ENCODE measurements at regions not wholly inside any gene's neighbourhood (a gene's known extent, or its start where the extent isn't known, plus 50 kb on each side); places are given as distances from the start of the nearest gene placed in this dataset.

DNA sequence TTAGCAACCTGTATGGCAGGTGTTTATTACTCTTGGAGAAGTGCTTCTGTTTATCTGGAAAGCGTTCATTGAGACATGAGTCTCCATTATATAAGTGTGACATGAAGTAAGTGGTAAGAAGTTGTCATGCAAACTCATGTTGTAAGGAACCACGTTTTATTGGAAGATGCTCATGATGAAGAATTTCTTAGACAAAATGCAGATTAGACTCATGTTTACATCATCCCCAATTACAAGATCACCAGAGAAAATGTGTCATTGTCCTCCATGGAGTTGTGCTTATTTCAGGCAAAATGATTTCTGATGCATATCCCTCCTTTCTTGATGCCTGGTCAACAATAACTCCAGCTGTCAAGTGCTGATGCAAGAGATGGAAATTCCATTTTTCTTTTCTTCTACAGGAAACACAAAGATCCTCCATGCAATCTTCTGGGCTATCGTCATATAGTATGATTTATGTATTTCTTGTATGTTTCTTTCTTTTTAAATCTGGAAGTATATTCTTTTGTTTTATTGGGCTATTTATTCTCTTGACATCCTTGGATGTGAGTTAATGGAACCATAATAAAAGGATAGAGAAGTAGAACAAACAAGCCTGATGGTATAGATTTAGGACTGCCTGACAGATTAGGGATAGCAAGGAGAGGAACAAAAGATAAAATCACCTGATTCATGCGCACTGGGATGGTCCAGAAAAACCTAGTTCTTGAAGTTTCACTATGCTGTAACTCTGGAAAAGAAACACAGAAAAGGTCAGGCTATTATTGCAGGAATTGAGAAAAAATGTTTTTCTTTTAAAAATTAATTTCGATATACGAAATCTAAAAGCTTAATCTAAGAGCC lies 50.7 kb upstream of the DIAPH3 start:
- no peaks in the 10 kb centered on the region for H3K36me3 ChIP-seq (replicated peaks; ENCODE audit: insufficient read depth, low read length)
- no peak overlapping the region for H3K9ac ChIP-seq (ENCODE audit: low read length)
- H4K20me1 ChIP-seq (ENCODE audit: insufficient read depth, low read length), result no peaks in the 10 kb centered on the region
- H3K4me2 ChIP-seq (ENCODE audit: low read depth, low read length), result no peak overlapping the region
- no peaks in the 10 kb centered on the region for H3K27me3 ChIP-seq (replicated peaks; ENCODE audit: insufficient read depth, low read length)
- no peaks in the 10 kb centered on the region for H3F3A ChIP-seq (ENCODE audit: insufficient read depth, low read length)
- H3K9me2 ChIP-seq (replicated peaks; ENCODE audit: insufficient read depth, low read length), result no peaks in the 10 kb centered on the region
- no peaks in the 10 kb centered on the region for H3K9me3 ChIP-seq (replicated peaks; ENCODE audit: insufficient read depth, low read length)
- TF ChIP-seq EZH2phosphoT487 (IDR thresholded peaks at IDR 0.05; ENCODE audit: low read length) (no peak), EZH2 (optimal IDR thresholded peaks at IDR 0.05; ENCODE audit: low read depth, low read length) (no peak), CTCF (IDR thresholded peaks at IDR 0.05; ENCODE audit: low read length) (no peak)
- no peak overlapping the region for H3K4me3 ChIP-seq (ENCODE audit: low read length)
- no peaks in the 10 kb centered on the region for H3K4me1 ChIP-seq (ENCODE audit: low read length)
- DNase-seq, result no peak
- no peaks in the 10 kb centered on the region for H3K79me2 ChIP-seq (ENCODE audit: low read length)
- H3K27ac ChIP-seq (ENCODE audit: low read length), result no peak overlapping the region
- no peak overlapping the region for H2AFZ ChIP-seq (ENCODE audit: low read length)

- Histone ChIP-seq H3K27me3 (replicated peaks; ENCODE audit: insufficient read depth, low read length) (no peaks in the 10 kb centered on the region), H2AFZ (ENCODE audit: low read length) (no peak overlapping the region), H3K9me3 (replicated peaks; ENCODE audit: insufficient read depth, low read length) (no peaks in the 10 kb centered on the region), H4K20me1 (ENCODE audit: insufficient read depth, low read length) (no peaks in the 10 kb centered on the region), H3K36me3 (replicated peaks; ENCODE audit: insufficient read depth, low read length) (no peaks in the 10 kb centered on the region), H3F3A (ENCODE audit: insufficient read depth, low read length) (no peaks in the 10 kb centered on the region), H3K9ac (ENCODE audit: low read length) (no peak overlapping the region), H3K4me1 (ENCODE audit: low read length) (no peaks in the 10 kb centered on the region), H3K9me2 (replicated peaks; ENCODE audit: insufficient read depth, low read length) (no peaks in the 10 kb centered on the region), H3K4me3 (ENCODE audit: low read length) (no peak overlapping the region), H3K27ac (ENCODE audit: low read length) (no peak overlapping the region), H3K4me2 (ENCODE audit: low read depth, low read length) (no peak overlapping the region), H3K79me2 (ENCODE audit: low read length) (no peaks in the 10 kb centered on the region)
- TF ChIP-seq EZH2 (optimal IDR thresholded peaks at IDR 0.05; ENCODE audit: low read depth, low read length), result no peak
- no peak for TF ChIP-seq EZH2phosphoT487 (IDR thresholded peaks at IDR 0.05; ENCODE audit: low read length)
- TF ChIP-seq CTCF (IDR thresholded peaks at IDR 0.05; ENCODE audit: low read length), result no peak
- DNase-seq, result no peak
Observed at GRCh38 chr13:60220072-60220471, 56.3 kb upstream of the DIAPH3 start.

GRCh38 chr13:60221581-60221980 lies 57.9 kb upstream of the DIAPH3 start:
- Histone ChIP-seq H3K27ac (ENCODE audit: low read length) (no peak overlapping the region), H3K36me3 (replicated peaks; ENCODE audit: insufficient read depth, low read length) (no peaks in the 10 kb centered on the region)

More at GRCh38 chr13:60221581-60221980, 57.9 kb upstream of the DIAPH3 start:
- Histone ChIP-seq H2AFZ (ENCODE audit: low read length) (no peak overlapping the region), H3F3A (ENCODE audit: insufficient read depth, low read length) (no peaks in the 10 kb centered on the region), H3K9ac (ENCODE audit: low read length) (no peak overlapping the region), H3K27me3 (replicated peaks; ENCODE audit: insufficient read depth, low read length) (no peaks in the 10 kb centered on the region), H3K4me2 (ENCODE audit: low read depth, low read length) (no peak overlapping the region), H3K9me3 (replicated peaks; ENCODE audit: insufficient read depth, low read length) (no peaks in the 10 kb centered on the region), H3K4me3 (ENCODE audit: low read length) (no peak overlapping the region), H3K4me1 (ENCODE audit: low read length) (no peaks in the 10 kb centered on the region), H4K20me1 (ENCODE audit: insufficient read depth, low read length) (no peaks in the 10 kb centered on the region), H3K79me2 (ENCODE audit: low read length) (no peaks in the 10 kb centered on the region), H3K9me2 (replicated peaks; ENCODE audit: insufficient read depth, low read length) (no peaks in the 10 kb centered on the region)
- no peak for DNase-seq
- TF ChIP-seq EZH2 (optimal IDR thresholded peaks at IDR 0.05; ENCODE audit: low read depth, low read length) (no peak), CTCF (IDR thresholded peaks at IDR 0.05; ENCODE audit: low read length) (no peak), EZH2phosphoT487 (IDR thresholded peaks at IDR 0.05; ENCODE audit: low read length) (no peak)

All from MM.1S (cell line).